DOHH2 (cell line): ENCODE measurements at regions not wholly inside any gene's neighbourhood (a gene's known extent, or its start where the extent isn't known, plus 50 kb on each side); places are given as distances from the start of the nearest gene placed in this dataset.
"Not testable (repeated sequence)": the region's sequence is repeated elsewhere in the genome, so short reads cannot be mapped to it uniquely, and the experiment has no call there.

Experiments
- H3F3A ChIP-seq: fragments of 200-600 bp; sonication (generic), shearing (Covaris generic); 2 replicates; pipeline ENCODE4 v1.6.0; 2016; ENCODE audit warnings: antibody characterized with exemption, mild to moderate bottlenecking; ENCODE audit not compliant: control insufficient read depth, insufficient read depth
- H3K27ac ChIP-seq: fragments of 200-600 bp; sonication (generic); 2 replicates; pipeline ENCODE4 v1.5.1; 2014; ENCODE audit warnings: low read depth, mild to moderate bottlenecking, low read length, moderate library complexity
- H3K27me3 ChIP-seq: fragments of 200-600 bp; sonication (generic); 2 replicates; pipeline ENCODE4 v1.6.1; 2014; ENCODE audit warnings: mild to moderate bottlenecking, low read length, mixed read lengths; ENCODE audit not compliant: control insufficient read depth
- H3K36me3 ChIP-seq: fragments of 200-600 bp; sonication (generic); 2 replicates; pipeline ENCODE4 v1.6.1; 2014; ENCODE audit warnings: mild to moderate bottlenecking, low read length, moderate library complexity, mixed read lengths; ENCODE audit not compliant: control insufficient read depth
- H3K4me1 ChIP-seq: fragments of 200-600 bp; sonication (generic); 2 replicates; pipeline ENCODE4 v1.6.1; 2014; ENCODE audit warnings: mild to moderate bottlenecking, low read length, mixed read lengths; ENCODE audit not compliant: control insufficient read depth
- H3K4me2 ChIP-seq: fragments of 200-600 bp; sonication (generic); 2 replicates; pipeline ENCODE4 v1.6.0; 2014; ENCODE audit warnings: mild to moderate bottlenecking, low read length, moderate library complexity
- H3K4me3 ChIP-seq: fragments of 200-600 bp; sonication (generic); 2 replicates; pipeline ENCODE4 v1.5.1; 2014; ENCODE audit warnings: mild to moderate bottlenecking, low read length, mixed read lengths
- H3K79me2 ChIP-seq: fragments of 200-600 bp; sonication (generic); 2 replicates; pipeline ENCODE4 v1.6.1; 2014; ENCODE audit warnings: mild to moderate bottlenecking, low read length, mixed read lengths; ENCODE audit not compliant: control insufficient read depth
- H3K9me2 ChIP-seq: fragments of 200-600 bp; sonication (generic); replicated peaks from 2 replicates; pipeline ENCODE4 v1.6.1; 2014; ENCODE audit warnings: mild to moderate bottlenecking, low read length, mixed read lengths; ENCODE audit not compliant: control insufficient read depth
- H3K9me3 ChIP-seq: fragments of 200-600 bp; sonication (generic); 2 replicates; pipeline ENCODE4 v1.6.1; 2014; ENCODE audit warnings: antibody characterized with exemption, low read length, mixed read lengths; ENCODE audit not compliant: control insufficient read depth, insufficient read depth
- H4K20me1 ChIP-seq: fragments of 200-600 bp; sonication (generic); 2 replicates; pipeline ENCODE4 v1.6.0; 2014; ENCODE audit warnings: low read depth, mild to moderate bottlenecking, antibody characterized with exemption, low read length, moderate library complexity; ENCODE audit not compliant: control insufficient read depth, insufficient read depth
- EZH2phosphoT487 ChIP-seq: fragments of 200-600 bp; sonication (generic); IDR thresholded peaks from 2 replicates; pipeline ENCODE4 v1.6.1; 2017; ENCODE audit warnings: borderline replicate concordance, mild to moderate bottlenecking, antibody characterized with exemption, low read length, moderate library complexity, mixed read lengths
- TF ChIP-seq, protein P1 (sequence below): fragments of 200-600 bp; sonication (generic); IDR thresholded peaks from one replicate; pipeline ENCODE4 v1.5.1; 2014; ENCODE audit warnings: antibody characterized with exemption, mild to moderate bottlenecking, low read depth, low read length; ENCODE audit not compliant: poor library complexity, severe bottlenecking

DNA sequence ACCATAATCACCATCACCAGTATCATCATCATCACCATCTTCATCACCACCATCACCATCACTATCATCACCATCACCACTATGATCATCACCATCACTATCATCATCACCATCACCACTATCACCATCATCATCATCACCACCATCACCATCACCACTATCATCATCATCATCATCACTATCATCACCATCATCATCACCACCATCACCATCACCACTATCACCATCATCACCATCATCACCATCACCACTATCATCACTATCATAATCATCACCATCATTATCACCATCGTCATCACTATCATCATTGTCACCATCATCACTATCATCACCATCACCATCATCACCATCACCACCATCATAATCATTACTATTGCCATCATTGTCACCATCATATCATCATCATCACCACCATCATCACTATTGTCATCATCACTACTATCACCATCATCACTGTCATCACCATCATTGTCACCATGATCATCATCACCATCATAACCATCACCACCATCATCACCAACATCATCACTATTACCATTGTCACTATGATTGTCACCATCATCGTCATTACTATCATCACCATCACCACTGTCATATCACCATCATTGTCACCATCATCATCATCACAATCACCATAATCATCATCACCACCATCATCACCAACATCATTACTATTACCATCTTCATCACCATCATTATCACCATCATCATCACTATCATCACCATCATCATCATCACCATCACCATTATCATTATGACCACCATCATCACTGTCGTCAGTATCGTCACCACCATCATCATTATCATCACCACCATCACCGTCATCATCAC lies 154.7 kb downstream of the ACTR3B start:
- Histone ChIP-seq H3K4me3 (no peak overlapping the region), H3K4me2 (no peak overlapping the region), H3K4me1 (no peaks in the 10 kb centered on the region), H4K20me1 (no peaks in the 10 kb centered on the region), H3K36me3 (no peaks in the 10 kb centered on the region), H3K9me3 (peaks cover 4% of the 10 kb centered on the region; the same call in 1 of the 2 replicates), H3K27me3 (no peaks in the 10 kb centered on the region), H3F3A (no peaks in the 10 kb centered on the region), H3K79me2 (no peaks in the 10 kb centered on the region), H3K9me2 (no peaks in the 10 kb centered on the region), H3K27ac (no peak overlapping the region)
- TF ChIP-seq, protein P1, sequence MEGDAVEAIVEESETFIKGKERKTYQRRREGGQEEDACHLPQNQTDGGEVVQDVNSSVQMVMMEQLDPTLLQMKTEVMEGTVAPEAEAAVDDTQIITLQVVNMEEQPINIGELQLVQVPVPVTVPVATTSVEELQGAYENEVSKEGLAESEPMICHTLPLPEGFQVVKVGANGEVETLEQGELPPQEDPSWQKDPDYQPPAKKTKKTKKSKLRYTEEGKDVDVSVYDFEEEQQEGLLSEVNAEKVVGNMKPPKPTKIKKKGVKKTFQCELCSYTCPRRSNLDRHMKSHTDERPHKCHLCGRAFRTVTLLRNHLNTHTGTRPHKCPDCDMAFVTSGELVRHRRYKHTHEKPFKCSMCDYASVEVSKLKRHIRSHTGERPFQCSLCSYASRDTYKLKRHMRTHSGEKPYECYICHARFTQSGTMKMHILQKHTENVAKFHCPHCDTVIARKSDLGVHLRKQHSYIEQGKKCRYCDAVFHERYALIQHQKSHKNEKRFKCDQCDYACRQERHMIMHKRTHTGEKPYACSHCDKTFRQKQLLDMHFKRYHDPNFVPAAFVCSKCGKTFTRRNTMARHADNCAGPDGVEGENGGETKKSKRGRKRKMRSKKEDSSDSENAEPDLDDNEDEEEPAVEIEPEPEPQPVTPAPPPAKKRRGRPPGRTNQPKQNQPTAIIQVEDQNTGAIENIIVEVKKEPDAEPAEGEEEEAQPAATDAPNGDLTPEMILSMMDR: no peak
- TF ChIP-seq EZH2phosphoT487: no peak

DNA sequence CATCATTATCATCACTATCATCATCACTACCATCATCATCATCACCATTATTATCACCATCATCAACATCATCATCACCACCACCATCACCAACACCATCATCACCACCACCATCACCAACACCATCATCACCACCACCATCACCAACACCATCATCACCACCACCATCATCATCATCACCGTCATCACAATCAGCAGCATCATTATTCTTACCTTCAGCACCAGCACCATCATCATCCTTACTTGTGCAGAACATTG lies 155.2 kb downstream of the ACTR3B start:
- H3K27ac ChIP-seq, H3K36me3 ChIP-seq, H3K4me1 ChIP-seq, H3K9me3 ChIP-seq, H3K27me3 ChIP-seq, H4K20me1 ChIP-seq, H3K79me2 ChIP-seq, H3F3A ChIP-seq, H3K4me2 ChIP-seq, H3K4me3 ChIP-seq, H3K9me2 ChIP-seq: not testable (repeated sequence)

DNA sequence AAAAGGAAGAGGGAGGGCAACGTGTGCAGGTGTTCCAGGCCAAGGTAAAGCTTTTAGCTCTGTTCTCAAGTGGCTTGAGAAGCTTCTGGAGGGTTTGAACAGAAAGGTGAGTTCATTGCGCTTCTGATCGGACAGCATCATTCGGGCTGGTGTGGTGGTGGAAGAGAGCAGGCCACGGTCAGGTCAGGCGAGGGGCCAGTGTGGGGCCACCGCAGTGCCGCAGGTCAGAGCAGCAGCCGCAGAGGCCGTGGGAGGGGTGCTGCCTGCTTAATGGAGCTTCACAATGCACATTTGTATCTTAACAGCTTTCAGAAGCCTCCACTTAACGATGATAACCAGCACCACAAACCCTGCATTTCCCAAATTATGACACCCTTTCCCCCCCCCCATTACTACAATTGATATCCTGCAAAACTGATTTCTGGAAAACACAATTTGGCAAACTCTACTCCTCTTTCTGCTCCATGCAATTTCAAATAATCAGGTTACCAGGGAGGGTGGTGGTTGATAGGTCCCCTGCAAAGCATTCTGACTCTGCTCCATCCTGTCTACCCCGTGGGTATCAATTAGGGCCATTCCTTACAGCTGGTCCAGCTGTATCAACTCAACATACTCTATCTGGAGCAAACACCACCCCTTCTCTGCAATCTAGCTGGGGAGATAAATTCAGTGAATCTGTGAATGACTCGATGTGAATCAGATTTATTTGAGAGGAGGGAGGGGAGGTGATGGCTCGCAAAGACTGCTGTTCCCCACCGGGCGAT lies 162.9 kb downstream of the ACTR3B start:
- H3K79me2 ChIP-seq: no peaks in the 10 kb centered on the region
- H3K4me2 ChIP-seq: no peak overlapping the region
- TF ChIP-seq, protein P1: no peak
- no peak for TF ChIP-seq EZH2phosphoT487
- peaks cover 6% of the 10 kb centered on the region; the same call in 1 of the 2 replicates for H3K9me3 ChIP-seq
- no peaks in the 10 kb centered on the region for H3K4me1 ChIP-seq
- no peaks in the 10 kb centered on the region for H3F3A ChIP-seq
- H3K36me3 ChIP-seq: no peaks in the 10 kb centered on the region
- no peaks in the 10 kb centered on the region for H3K27me3 ChIP-seq
- no peak overlapping the region for H3K27ac ChIP-seq
- H3K9me2 ChIP-seq: no peaks in the 10 kb centered on the region
- H4K20me1 ChIP-seq: no peaks in the 10 kb centered on the region
- no peak overlapping the region for H3K4me3 ChIP-seq

DNA sequence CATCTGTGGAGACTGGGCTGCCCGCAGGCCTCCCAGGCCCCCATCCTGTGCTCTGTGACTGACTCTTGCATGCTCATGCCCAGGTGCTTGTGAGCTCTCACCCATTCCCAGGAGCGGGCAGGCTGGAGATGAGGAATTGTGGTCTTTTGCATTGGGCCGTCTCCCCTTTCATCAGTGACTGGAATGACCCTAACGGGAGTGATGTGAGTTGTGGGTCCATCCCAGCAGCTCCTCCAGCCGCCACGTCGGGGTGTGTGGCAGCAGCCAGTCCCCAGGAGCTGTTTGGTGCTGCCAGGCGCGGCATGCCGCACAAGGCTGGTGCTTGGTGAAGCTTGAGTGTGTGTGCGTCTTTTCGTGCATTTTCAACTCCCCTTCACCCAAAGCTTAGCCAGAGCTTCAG lies 164.2 kb downstream of the ACTR3B start:
- H3F3A ChIP-seq: no peaks in the 10 kb centered on the region
- H3K36me3 ChIP-seq: no peaks in the 10 kb centered on the region
- H4K20me1 ChIP-seq: no peaks in the 10 kb centered on the region
- peaks cover 6% of the 10 kb centered on the region; the same call in 1 of the 2 replicates for H3K9me3 ChIP-seq
- no peaks in the 10 kb centered on the region for H3K79me2 ChIP-seq
- H3K9me2 ChIP-seq: no peaks in the 10 kb centered on the region
- no peaks in the 10 kb centered on the region for H3K4me1 ChIP-seq
- no peak overlapping the region for H3K4me2 ChIP-seq
- no peaks in the 10 kb centered on the region for H3K27me3 ChIP-seq
- no peak overlapping the region for H3K4me3 ChIP-seq
- no peak overlapping the region for H3K27ac ChIP-seq
- TF ChIP-seq EZH2phosphoT487: no peak
